Ishikawa (cell line): ENCODE measurements at regions not wholly inside any gene's neighbourhood (a gene's known extent, or its start where the extent isn't known, plus 50 kb on each side); places are given as distances from the start of the nearest gene placed in this dataset.

ENCODE experiments used
- CEBPB ChIP-seq: IDR thresholded peaks from 2 replicates; pipeline ENCODE4 v1.6.1; 2012
- CREB1 ChIP-seq: IDR thresholded peaks from 2 replicates; pipeline ENCODE4 v1.6.1; 2012; ENCODE audit warnings: low read depth
- EGR1 ChIP-seq: IDR thresholded peaks from 2 replicates; pipeline ENCODE4 v1.6.1; 2012
- EP300 ChIP-seq: IDR thresholded peaks from 2 replicates; pipeline ENCODE4 v1.6.1; 2012; ENCODE audit warnings: borderline replicate concordance
- FOXM1 ChIP-seq: IDR thresholded peaks from 2 replicates; pipeline ENCODE4 v1.6.1; 2012; ENCODE audit warnings: low read depth, borderline replicate concordance
- MAX ChIP-seq: IDR thresholded peaks from 2 replicates; pipeline ENCODE4 v1.6.1; 2012
- NFIC ChIP-seq: IDR thresholded peaks from 2 replicates; pipeline ENCODE4 v1.6.1; 2012
- RAD21 ChIP-seq: IDR thresholded peaks from 2 replicates; pipeline ENCODE4 v1.6.1; 2012; ENCODE audit warnings: low read depth
- REST ChIP-seq: IDR thresholded peaks from 2 replicates; pipeline ENCODE4 v1.6.1; 2012; ENCODE audit warnings: low read depth, mild to moderate bottlenecking
- TAF1 ChIP-seq: IDR thresholded peaks from 2 replicates; pipeline ENCODE4 v1.6.1; 2012; ENCODE audit warnings: low read depth, mild to moderate bottlenecking
- TCF12 ChIP-seq: IDR thresholded peaks from 2 replicates; pipeline ENCODE4 v1.6.1; 2012; ENCODE audit warnings: low read depth
- TEAD4 ChIP-seq: IDR thresholded peaks from 2 replicates; pipeline ENCODE4 v1.6.1; 2012
- USF1 ChIP-seq: IDR thresholded peaks from 2 replicates; pipeline ENCODE4 v1.6.1; 2012
- YY1 ChIP-seq: IDR thresholded peaks from 2 replicates; pipeline ENCODE4 v1.6.1; 2012; ENCODE audit warnings: low read depth
- ZBTB7A ChIP-seq: IDR thresholded peaks from 2 replicates; pipeline ENCODE4 v1.6.1; 2012; ENCODE audit warnings: low read depth

DNA sequence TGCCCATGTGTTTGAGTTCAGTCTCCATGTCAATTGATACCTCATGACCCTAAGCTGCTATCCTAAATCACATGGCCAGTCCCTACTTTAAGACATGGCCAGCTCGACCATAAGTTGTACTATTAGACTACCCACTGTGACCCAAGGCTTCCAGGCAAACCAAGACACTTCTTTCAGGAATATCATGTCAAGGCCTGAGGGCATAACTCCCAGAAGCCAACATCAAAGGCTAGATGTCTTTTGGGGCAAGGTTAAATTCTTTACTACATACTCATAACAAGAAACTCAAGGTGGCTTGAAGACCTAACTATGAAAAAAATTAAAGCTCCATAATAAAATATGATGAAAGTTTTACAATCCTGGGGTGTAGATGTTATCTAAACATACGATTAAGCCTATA, 192.9 kb upstream of the PRNP start:
- no peak for TF ChIP-seq FOXM1
- TF ChIP-seq MAX: no peak
- TF ChIP-seq EP300: no peak
- TF ChIP-seq RAD21: no peak
- no peak for TF ChIP-seq TAF1

- TF ChIP-seq FOXM1 (no peak), TCF12 (no peak), ZBTB7A (no peak), REST (no peak), YY1 (no peak), EGR1 (no peak), TEAD4 (no peak), NFIC (no peak), CREB1 (no peak), RAD21 (no peak), TAF1 (no peak), CEBPB (no peak)
These were observed 194.6 kb upstream of the PRNP start for GRCh38 chr20:4491643-4492042.

- TF ChIP-seq TCF12 (no peak), NFIC (no peak)
These were observed 195.5 kb upstream of the PRNP start for GRCh38 chr20:4490606-4491280.

DNA sequence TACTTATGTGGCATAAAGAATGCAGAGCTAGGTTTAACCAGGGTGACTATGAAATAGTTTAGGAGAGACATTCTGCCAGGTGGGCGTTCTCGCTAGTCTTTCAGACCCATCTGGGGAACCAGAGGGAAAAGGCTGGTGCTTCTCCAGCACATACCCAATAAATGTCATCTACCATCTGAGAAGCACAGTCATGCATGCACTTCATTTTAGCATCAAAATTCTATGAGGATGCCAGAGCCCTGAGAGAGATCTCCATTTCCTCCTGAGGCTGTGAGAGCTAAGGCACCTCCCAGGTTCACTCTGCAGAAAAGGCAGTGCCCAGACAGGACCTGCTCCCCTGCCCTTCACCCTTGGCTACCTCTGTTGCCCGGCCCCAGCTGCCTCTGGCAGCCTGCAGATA, 196.2 kb upstream of the PRNP start:
- no peak for TF ChIP-seq RAD21
- TF ChIP-seq MAX: no peak
- no peak for TF ChIP-seq USF1
- TF ChIP-seq YY1: no peak
- TF ChIP-seq CREB1: no peak
- no peak for TF ChIP-seq EP300

DNA sequence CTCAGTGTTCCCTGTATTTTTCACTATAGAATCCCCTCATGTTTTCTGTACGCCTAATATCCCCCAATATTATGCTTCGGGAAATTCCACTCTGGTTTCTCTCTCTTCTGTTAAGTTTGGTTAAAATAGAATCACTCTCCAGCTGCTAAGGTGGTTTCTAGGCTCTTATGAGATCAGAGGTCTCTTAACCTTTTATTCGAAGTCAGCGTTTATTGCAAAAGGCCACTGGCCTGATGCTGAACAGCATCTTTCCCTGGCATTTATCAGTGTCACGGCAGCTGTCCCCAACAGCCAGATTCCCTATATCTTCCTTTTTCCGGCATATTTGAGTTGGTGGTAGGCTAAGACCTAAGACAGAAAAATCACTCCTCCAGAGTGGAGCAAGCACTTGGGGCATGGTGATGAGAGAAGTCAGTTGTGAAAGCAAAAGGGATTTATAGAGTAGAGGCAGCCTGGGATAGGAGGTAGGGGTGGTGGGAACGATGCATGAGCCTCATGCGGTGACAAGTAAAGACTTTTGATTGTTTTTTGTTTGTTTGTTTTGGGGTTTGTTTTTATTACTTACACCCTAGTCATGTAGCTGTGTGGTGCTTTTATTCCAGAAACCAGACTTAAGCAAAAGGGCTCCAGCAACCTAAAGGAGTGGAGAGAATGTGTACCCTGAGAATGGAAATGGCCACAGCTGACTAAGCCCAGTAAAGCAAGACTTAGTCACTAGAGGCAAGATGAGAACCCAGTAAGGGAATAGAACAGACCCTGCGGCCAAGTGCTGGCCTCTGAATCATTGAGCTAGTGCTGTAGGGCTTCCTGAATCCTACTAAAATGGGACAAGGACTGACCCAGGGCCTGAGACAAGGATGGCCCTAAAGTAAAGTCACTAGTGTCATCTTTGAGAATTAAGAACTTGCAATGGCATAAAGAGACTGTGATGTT, 197.6 kb upstream of the PRNP start:
- TF ChIP-seq TEAD4 (no peak), TCF12 (no peak), TAF1 (no peak), EP300 (no peak), NFIC (no peak), YY1 (no peak), FOXM1 (no peak), CREB1 (no peak), ZBTB7A (no peak), MAX (no peak), EGR1 (no peak), USF1 (no peak), RAD21 (no peak), CEBPB (no peak), REST (no peak)

DNA sequence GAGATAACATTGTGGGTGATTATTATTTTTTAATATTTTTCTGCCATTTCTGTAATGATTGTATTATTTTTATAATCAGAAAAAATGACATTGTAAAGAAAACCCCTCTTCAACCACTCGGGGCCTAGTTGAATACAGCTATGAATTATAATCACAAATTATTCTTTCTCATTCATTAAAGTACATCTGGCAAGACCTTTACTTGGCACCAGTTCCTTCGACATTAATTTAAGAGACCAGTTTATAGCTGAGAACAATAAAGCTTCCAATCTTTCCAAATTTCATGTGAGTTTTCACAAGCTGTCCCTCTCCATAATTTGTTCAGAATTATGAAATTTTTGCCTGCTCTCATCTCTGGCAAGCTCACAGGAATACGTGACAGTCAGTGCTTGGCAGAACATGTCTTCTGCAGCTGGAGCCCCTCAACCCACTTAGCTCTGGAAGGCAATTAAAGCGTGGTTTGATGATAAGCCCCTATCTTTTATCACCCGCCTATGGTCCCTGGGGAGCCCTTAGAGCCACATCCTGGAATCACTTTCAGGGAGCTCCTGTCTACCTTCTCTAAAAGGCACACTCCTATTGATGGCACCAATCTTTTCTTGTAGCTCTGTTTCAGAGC, 201.8 kb upstream of the PRNP start:
- TF ChIP-seq RAD21 (no peak), FOXM1 (no peak), CREB1 (no peak)
